Skin of body (tissue), 1 donor: ENCODE measurements at regions not wholly inside any gene's neighbourhood (a gene's known extent, or its start where the extent isn't known, plus 50 kb on each side); places are given as distances from the start of the nearest gene placed in this dataset.
"Not testable (repeated sequence)": the region's sequence is repeated elsewhere in the genome, so short reads cannot be mapped to it uniquely, and the experiment has no call there.

Experiments used
- DNase-seq: peaks from one replicate; lab custom pipeline; 2025; lab: John Stamatoyannopoulos, UW

DNA sequence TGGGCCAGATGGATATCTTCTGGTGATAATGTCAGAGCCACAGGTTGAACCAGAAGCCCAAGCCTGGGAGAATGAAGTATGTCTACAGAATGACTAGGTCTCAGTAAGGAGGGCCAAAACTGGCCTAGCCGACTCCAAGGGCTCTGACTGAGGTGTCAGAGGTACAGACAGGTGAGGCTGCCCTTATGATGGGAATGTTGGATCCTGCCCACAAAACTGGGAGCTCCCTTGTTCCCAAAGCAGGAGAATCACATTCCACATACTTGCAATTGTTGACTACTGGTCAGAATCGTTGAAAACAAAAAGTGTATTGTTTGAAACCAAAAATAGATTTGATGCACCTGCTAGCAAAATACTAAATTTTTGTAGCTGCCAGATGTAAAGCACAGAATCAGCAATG is 350.2 kb downstream of the BCL2L11 start:
- not testable (repeated sequence) for DNase-seq

GRCh38 chr2:111471791-111472530 is 351.2 kb downstream of the BCL2L11 start:
- not testable (repeated sequence) for DNase-seq

DNA sequence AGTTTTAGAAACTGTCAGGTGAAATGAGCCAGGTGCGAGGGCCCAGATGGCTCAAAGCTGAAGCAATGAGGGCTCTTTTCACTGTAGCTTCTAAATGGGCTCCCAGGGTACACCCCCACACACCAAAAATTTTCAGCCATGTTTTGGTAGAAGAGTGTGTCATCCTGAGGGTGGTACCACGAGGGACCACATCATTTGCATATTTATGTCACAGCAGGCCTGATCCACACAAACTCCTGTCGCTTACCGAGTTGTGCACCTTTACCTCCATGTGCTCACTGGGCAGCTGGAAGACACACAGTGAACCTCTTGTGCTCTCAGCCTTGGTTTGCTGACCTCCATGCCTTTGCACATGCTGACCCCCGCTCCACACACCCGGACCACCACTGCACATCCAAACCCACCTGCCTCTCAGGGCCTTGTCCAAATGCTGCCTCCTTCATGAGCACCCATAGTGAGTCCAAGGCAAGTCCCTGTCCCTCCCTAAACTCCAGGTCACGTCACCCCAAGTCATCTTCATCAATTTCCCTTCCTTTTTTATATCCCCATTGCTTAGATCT is 352.2 kb downstream of the BCL2L11 start:
- DNase-seq, result not testable (repeated sequence)

DNA sequence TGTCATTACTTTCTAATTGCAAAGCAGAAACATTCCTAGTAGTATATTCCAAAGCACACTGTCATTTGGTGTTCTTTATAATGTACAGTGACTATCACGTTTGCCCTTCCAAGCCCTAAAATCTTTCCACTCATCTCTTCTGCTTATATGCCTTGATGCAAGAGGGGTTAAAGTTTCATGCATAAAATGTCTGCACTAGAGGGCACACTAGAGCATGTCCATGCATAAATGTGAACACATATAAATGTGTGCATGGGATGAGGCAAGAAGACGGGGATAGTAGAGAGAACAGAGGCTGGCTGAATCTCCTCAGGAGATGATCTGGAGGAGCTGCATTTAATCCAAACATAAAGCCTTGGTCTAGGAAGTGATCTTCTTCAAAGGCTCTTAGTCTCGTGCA is 352.8 kb downstream of the BCL2L11 start:
- DNase-seq, result not testable (repeated sequence)

GRCh38 chr2:111474198-111474705 is 353.5 kb downstream of the BCL2L11 start:
- not testable (repeated sequence) for DNase-seq

- DNase-seq, result not testable (repeated sequence)
Measured at GRCh38 chr2:111478335-111478734, 357.6 kb downstream of the BCL2L11 start.

DNA sequence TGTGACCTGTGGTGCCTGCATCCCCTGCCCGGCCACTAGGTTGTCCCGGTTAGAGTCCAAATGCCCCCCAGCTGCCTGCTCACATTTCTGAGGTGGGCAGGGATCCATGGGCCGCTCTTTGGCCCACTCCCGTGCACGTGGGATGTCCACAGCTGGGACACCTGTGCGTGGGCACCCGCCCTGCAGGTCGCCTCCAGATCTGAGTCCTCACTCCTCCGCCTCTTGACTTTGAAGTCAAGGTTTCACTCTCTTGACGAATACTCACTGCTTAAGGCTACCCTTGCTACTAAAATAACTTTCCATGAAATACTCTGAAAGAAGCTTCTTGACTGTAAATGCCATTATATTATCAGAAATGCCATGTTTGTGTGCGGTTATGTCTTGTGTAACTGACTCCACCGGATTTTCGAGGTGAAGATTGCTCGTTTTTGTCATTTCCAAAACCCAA is 358.2 kb downstream of the BCL2L11 start:
- DNase-seq, result not testable (repeated sequence)

DNA sequence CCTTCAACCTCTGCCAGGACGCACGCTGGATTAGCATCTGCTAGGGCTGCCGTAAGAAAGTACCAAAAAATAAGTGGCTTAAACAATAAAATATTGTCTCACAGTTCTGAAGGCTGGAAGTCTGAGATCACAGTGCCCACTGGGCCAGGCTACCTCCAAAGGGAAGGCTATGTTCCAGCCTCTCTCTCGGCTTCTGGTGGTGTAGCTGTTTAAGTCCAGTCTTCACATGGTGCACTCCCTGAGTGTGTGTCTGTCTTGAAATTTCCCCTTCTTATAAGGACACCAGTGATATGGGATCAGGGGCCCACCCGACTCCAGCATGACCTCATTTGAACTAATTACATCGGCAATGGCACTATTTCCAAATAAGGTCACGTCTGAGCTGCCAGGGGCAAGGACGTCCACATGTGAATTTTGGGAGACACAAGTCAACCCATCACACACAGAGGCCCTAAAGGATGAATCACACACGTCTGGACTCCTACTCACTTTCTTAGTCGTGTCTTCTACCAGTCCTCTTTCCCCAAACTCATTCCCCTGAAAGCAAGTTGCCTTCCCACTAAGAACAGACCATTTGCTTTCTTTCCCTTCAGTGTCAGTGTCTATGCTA is 359.4 kb downstream of the BCL2L11 start:
- not testable (repeated sequence) for DNase-seq

GRCh38 chr2:111480633-111481032 is 359.9 kb downstream of the BCL2L11 start:
- DNase-seq, result not testable (repeated sequence)

GRCh38 chr2:111481219-111481618 is 360.5 kb downstream of the BCL2L11 start:
- DNase-seq, result not testable (repeated sequence)

DNA sequence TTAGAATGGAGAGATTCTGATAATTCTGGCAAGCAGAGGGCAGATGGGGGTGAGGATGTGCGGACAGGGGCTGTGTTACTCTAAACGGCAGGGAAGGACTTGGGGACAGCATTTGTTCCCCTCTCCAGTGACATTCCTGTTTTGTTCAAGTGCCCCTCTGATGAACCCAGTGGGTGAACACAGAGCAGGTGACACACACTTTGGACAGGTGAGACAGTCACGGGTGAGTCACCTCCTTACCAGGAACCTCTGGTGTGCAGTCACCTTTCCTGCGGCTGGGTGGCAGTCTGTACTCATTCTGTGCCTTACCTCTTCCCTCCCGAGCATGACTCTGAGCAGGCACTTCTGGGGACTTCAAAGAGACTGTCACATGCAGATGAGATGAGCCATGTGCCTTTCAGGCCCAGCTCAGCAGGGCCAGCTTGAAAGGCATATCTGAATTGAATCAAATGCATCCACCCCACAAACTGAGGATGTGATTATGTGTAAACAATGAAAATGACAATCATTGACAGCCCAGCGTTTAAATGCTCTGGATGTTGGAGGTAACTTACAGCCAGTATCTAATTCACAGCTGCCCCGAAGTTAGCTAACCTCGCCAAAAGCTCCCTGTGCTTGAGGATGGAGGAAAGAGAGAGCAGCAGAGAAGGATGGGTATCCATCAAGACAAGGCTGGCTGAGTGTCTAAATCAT is 362.4 kb downstream of the BCL2L11 start:
- not testable (repeated sequence) for DNase-seq

DNA sequence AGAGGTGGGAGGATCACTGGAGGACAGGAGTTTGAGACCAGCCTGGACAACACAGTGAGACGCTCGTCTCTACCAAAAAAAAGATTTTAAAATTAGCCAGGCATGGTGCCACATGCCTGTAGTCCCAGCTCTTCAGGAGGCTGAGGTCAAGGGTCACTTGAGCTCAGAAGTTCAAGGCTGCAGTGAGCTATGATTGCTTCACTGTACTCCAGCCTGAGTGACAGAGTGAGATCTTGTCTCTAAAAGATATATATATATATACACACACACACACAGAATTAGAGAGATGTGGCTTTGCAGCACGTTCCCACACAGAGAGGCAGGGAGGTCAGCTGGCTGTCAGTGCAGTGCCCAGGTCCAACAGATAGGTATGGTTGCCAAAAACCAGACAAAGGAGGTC is 363.4 kb downstream of the BCL2L11 start:
- DNase-seq, result not testable (repeated sequence)

DNA sequence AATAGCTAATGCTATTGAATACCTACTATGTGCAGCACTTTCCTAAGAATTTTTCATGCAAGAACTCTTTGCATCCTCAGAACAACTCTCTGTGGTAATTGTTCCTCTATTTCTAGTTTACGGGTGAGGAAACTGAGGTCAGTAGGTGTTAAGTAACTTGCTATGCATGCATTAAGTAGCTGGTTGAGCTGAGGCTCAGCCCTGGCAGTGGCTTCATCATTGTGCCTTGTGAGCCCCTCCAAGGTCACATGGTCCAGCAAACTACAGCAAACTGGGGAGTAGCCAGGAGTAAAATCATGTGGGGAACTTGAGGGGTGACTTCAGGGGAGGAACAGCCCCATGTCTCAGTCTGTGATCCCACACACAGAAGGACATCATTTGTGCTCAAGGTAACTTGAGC is 365.2 kb downstream of the BCL2L11 start:
- DNase-seq, result not testable (repeated sequence)

GRCh38 chr2:111488451-111488850 is 367.7 kb downstream of the BCL2L11 start:
- DNase-seq, result not testable (repeated sequence)

GRCh38 chr2:111489460-111489859 is 368.7 kb downstream of the BCL2L11 start:
- not testable (repeated sequence) for DNase-seq

- not testable (repeated sequence) for DNase-seq
Measured at GRCh38 chr2:111491181-111491580, 370.5 kb downstream of the BCL2L11 start.

- DNase-seq, result not testable (repeated sequence)
Measured at GRCh38 chr2:111491614-111492013, 370.9 kb downstream of the BCL2L11 start.

GRCh38 chr2:111492995-111493719 is 372.4 kb downstream of the BCL2L11 start:
- not testable (repeated sequence) for DNase-seq

- not testable (repeated sequence) for DNase-seq
Measured at GRCh38 chr2:111493720-111494078, 373.0 kb downstream of the BCL2L11 start.

DNA sequence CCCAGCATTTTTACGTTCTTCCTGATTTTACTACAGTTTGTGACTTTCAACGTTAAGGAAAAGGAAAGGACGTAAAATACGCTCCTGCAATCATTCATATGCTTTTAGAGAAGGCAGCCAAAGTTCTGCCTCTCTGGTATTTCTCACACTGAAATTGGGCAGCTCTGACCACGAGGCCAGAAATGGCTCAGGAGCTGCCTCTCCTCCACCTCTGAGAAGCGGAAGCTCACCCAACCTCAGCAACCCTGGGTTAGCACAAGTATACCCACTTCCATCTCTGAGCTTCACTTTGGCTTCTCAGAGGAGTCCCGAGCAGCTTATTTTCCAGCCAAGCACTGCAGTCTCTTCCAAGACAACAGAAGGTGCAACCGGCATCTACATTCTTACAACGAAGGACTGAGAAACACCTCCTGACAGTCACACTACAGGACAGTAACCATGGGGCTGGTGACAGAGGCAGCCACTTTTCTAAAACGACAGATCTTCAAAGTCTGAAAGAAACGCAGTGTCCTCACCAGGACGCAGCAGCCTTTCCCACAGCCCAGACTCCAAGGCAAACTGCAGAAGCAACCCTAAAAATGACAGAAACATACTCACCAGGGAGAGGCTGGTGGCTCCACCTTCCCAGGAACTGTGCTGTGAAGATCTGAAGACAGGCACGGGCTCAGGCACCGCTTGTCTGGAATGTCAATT is 373.7 kb downstream of the BCL2L11 start:
- DNase-seq, result not testable (repeated sequence)
